PC-3 (cell line): ENCODE measurements at regions not wholly inside any gene's neighbourhood (a gene's known extent, or its start where the extent isn't known, plus 50 kb on each side); places are given as distances from the start of the nearest gene placed in this dataset.

Source experiments
- ATAC-seq: fragments of 200-7000 bp; cut with Tn5 transposase; 2 replicates; pipeline ENCODE4 v1.9.1; 2020; ENCODE audit warnings: mild to moderate bottlenecking, moderate library complexity
- BruUV-seq: library from RNA; stranded (reverse); fragments of 400-500 nt; replicated peaks from 2 replicates; lab custom pipeline; 2021; lab: Mats Ljungman, UMichigan
- CTCF ChIA-PET: fragments of 300-600 bp; sonication (Branson Sonifier 250); formaldehyde crosslinking; loops from one replicate; lab custom pipeline; 2022; ENCODE audit warnings: antibody characterized with exemption; lab: Charles Lee
- POLR2A ChIA-PET: fragments of 300-600 bp; sonication (Branson Sonifier 250); formaldehyde crosslinking; loops from one replicate; lab custom pipeline; 2022; ENCODE audit warnings: antibody characterized with exemption; ENCODE audit not compliant: unreplicated experiment; lab: Charles Lee
- DNase-seq: peaks from one replicate; pipeline ENCODE4 v3.0.0-alpha.2; 2015
- H2AFZ ChIP-seq: fragments of 300-600 bp; sonication (generic); 2 replicates; pipeline ENCODE4 v1.6.0; 2016; ENCODE audit warnings: antibody characterized with exemption, low read length
- H3F3A ChIP-seq: fragments of 300-600 bp; sonication (generic); one replicate; pipeline ENCODE4 v1.6.0; 2017; ENCODE audit warnings: antibody characterized with exemption, low read length, control low read depth, mild to moderate bottlenecking; ENCODE audit not compliant: unreplicated experiment
- H3K27ac ChIP-seq: fragments of 300-600 bp; sonication (generic); 2 replicates; pipeline ENCODE4 v1.5.1; 2016; ENCODE audit warnings: mild to moderate bottlenecking, low read length
- H3K27me3 ChIP-seq: fragments of 300-600 bp; sonication (generic); 2 replicates; pipeline ENCODE4 v1.6.1; 2016; ENCODE audit warnings: low read length, mixed read lengths
- H3K36me3 ChIP-seq: fragments of 300-600 bp; sonication (generic); 2 replicates; pipeline ENCODE4 v1.6.1; 2016; ENCODE audit warnings: low read depth, mixed run types, low read length, mixed read lengths
- H3K4me1 ChIP-seq: fragments of 300-600 bp; sonication (generic); 2 replicates; pipeline ENCODE4 v1.5.1; 2016; ENCODE audit warnings: low read length; ENCODE audit not compliant: insufficient read depth
- H3K4me2 ChIP-seq: fragments of 300-600 bp; sonication (generic); 2 replicates; pipeline ENCODE4 v1.6.0; 2016; ENCODE audit warnings: low read length
- H3K4me3 ChIP-seq: fragments of 300-600 bp; sonication (generic); 2 replicates; pipeline ENCODE4 v1.5.1; 2016; ENCODE audit warnings: mild to moderate bottlenecking, low read length, mixed read lengths
- H3K79me2 ChIP-seq: fragments of 300-600 bp; sonication (generic); 2 replicates; pipeline ENCODE4 v1.6.1; 2017; ENCODE audit warnings: low read length, mixed read lengths
- H3K9ac ChIP-seq: fragments of 300-600 bp; sonication (generic); 2 replicates; pipeline ENCODE4 v1.6.0; 2016; ENCODE audit warnings: mild to moderate bottlenecking, low read length
- H3K9me2 ChIP-seq: fragments of 300-600 bp; sonication (generic); replicated peaks from 2 replicates; pipeline ENCODE4 v1.6.1; 2016; ENCODE audit warnings: mixed run types, low read length, mixed read lengths
- H3K9me3 ChIP-seq: fragments of 300-600 bp; sonication (generic); 2 replicates; pipeline ENCODE4 v1.6.1; 2016; ENCODE audit warnings: low read length, mixed read lengths
- H4K20me1 ChIP-seq: fragments of 300-600 bp; sonication (generic); 2 replicates; pipeline ENCODE4 v1.6.1; 2016; ENCODE audit warnings: low read length, mixed read lengths
- CTCF ChIP-seq: fragments of 300-600 bp; sonication (generic); conservative IDR thresholded peaks from 2 replicates; pipeline ENCODE4 v1.5.1; 2017; ENCODE audit warnings: antibody characterized with exemption, low read depth, mild to moderate bottlenecking, low read length
- EZH2 ChIP-seq: fragments of 300-600 bp; sonication (generic); IDR thresholded peaks from one replicate; pipeline ENCODE4 v1.6.1; 2017; ENCODE audit warnings: antibody characterized with exemption, mild to moderate bottlenecking, low read length; ENCODE audit not compliant: unreplicated experiment
- EZH2phosphoT487 ChIP-seq: fragments of 300-600 bp; sonication (generic); IDR thresholded peaks from 2 replicates; pipeline ENCODE4 v1.6.1; 2018; ENCODE audit warnings: mild to moderate bottlenecking, antibody characterized with exemption, low read length, borderline replicate concordance
- intact Hi-C: fragments of 100-400 bp; cut with micrococcal nuclease; formaldehyde crosslinking; loops from 2 replicates; pipeline ENCODE4 v1.9.0; 2023

GRCh38 chr3:126267976-126268615 is 87.7 kb upstream of the ALDH1L1 start:
- Histone ChIP-seq H3K9me3 (no peaks in the 10 kb centered on the region), H3K27me3 (no peaks in the 10 kb centered on the region), H4K20me1 (no peaks in the 10 kb centered on the region), H3K36me3 (no peaks in the 10 kb centered on the region), H3K79me2 (no peaks in the 10 kb centered on the region), H3K4me3 (no peak overlapping the region; the same call in 1 of the 2 replicates), H3K9me2 (no peaks in the 10 kb centered on the region), H3K4me1 (no peaks in the 10 kb centered on the region), H3K9ac (no peak overlapping the region), H3K4me2 (peak overlapping the region; percentile 87; the same call in 1 of the 2 replicates), H3K27ac (no peak overlapping the region), H2AFZ (no peak overlapping the region), H3F3A (no peaks in the 10 kb centered on the region)
- no peak for ATAC-seq
- intact Hi-C loops = no loop called here
- no peak for TF ChIP-seq CTCF
- no peak for TF ChIP-seq EZH2phosphoT487
- TF ChIP-seq EZH2 = no peak
- ChIA-PET CTCF (no interaction called here), POLR2A (no interaction called here)
- BruUV-seq = no TSS peak
- no peak for DNase-seq

GRCh38 chr3:126267169-126267975 is 87.0 kb upstream of the ALDH1L1 start:
- 0 out of 2 replicates have a peak, but pooled peaks have one; percentile 19 for TF ChIP-seq CTCF
- no peak for TF ChIP-seq EZH2phosphoT487
- DNase-seq = peak; percentile 56
- Histone ChIP-seq H3K4me3 (peak overlapping the region; percentile 59), H3K9me2 (no peaks in the 10 kb centered on the region), H4K20me1 (no peaks in the 10 kb centered on the region), H3K27me3 (no peaks in the 10 kb centered on the region), H3K9ac (no peak overlapping the region), H3K79me2 (no peaks in the 10 kb centered on the region), H3K9me3 (no peaks in the 10 kb centered on the region), H3K4me2 (peak overlapping the region; percentile 87), H3K4me1 (no peaks in the 10 kb centered on the region), H3K27ac (no peak overlapping the region), H3K36me3 (no peaks in the 10 kb centered on the region), H2AFZ (peak overlapping the region; percentile 85), H3F3A (no peaks in the 10 kb centered on the region)
- POLR2A ChIA-PET = no interaction called here
- CTCF ChIA-PET = no interaction called here
- BruUV-seq = no TSS peak
- intact Hi-C loops = no loop called here
- ATAC-seq = peak; percentile 60

DNA sequence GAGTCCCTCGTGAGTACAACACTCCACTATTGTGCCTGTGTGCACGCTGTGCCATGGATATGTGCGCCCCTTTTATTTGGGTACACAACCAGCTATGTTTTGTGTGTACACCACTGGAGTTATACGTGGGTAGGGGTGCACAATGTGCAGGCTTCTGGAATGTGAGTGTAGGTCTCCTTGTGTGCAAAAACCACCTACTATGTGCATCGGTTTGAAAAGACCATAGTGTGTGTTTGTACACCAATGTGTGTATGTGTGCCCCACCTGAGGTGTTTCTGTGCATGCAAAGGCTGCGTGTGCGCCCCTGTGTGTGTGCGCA is 86.4 kb upstream of the ALDH1L1 start:
- Histone ChIP-seq H3K27ac (no peak overlapping the region), H2AFZ (peak overlapping the region; percentile 85; the same call in 1 of the 2 replicates), H3K4me1 (no peaks in the 10 kb centered on the region), H3K4me2 (peak overlapping the region; percentile 87), H3K79me2 (no peaks in the 10 kb centered on the region), H3K27me3 (no peaks in the 10 kb centered on the region), H3K9me3 (no peaks in the 10 kb centered on the region), H4K20me1 (no peaks in the 10 kb centered on the region), H3K4me3 (peak overlapping the region; percentile 59; the same call in 1 of the 2 replicates), H3F3A (no peaks in the 10 kb centered on the region), H3K9ac (no peak overlapping the region), H3K36me3 (no peaks in the 10 kb centered on the region), H3K9me2 (no peaks in the 10 kb centered on the region)
- intact Hi-C loops = no loop called here
- POLR2A ChIA-PET = no interaction called here
- CTCF ChIA-PET = no interaction called here
- no TSS peak for BruUV-seq
- ATAC-seq (no peak), DNase-seq (no peak)
- TF ChIP-seq EZH2 (no peak), CTCF (no peak), EZH2phosphoT487 (no peak)
